NCI-H1930 (cell line): ENCODE measurements at regions not wholly inside any gene's neighbourhood (a gene's known extent, or its start where the extent isn't known, plus 50 kb on each side); places are given as distances from the start of the nearest gene placed in this dataset.

ENCODE experiments used
- DNase-seq, 2 experiments: peaks; one replicate each; lab custom pipeline; 2025; lab: John Stamatoyannopoulos, UW

DNA sequence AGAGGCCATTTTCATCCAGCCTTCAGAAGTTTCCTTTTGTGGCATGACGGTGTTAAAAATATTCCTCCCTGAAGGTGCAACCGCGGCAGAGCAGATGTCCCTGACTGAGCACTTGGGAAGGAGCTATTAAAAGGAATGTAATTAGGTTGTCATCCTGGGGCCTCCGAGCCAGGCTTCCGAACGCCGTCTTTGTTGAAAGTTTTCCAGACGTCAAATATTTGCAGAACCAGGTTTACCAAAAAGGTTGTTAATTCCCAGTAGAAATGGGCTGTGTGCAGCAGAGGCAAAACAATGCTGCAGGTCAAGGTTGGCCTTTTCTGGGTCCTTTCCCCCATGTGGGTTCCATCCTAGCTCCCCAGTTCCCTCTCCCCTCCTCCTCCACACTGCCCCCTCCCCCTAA lies 88.8 kb upstream of the CALM2 start:
- DNase-seq: no peak

DNA sequence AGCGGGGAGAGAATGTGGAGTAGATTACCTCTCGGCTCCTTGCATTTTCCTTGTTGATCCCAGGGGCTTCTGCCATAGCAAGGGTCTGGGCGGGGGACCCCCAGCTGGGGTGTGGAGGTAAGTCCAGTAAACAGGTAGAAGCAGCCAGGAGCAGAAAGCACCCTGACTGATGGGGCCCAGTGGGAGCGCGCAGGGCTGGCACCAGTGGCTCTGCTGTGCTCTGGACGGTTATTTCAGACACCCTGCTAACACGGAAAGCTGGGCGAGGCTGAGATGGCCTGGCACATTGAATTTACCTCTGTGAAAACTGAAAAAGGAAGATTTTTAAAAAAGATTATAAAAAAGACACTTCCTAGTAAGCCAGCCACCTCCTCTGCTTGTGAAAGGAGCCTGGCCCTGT lies 88.4 kb upstream of the CALM2 start:
- no peak for DNase-seq

DNA sequence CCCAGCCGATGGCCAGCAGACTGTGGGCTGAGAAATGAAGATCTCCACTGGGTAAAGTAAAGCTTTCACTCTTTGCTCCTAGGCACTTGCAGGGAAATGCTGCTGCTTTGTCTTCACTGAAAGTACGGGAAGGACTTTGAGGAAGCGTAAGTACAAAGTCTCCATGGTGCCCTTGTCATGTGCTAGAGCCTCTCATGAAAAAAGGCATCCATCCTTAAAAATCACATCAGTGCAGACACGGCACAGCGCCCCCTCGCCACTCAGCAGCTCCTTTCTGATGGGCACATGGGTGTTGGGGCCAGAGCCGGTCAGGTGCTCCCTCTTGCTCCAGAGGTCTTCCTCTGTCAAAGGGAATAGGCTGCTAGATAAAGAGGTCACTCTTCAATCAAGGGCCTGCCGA lies 87.8 kb upstream of the CALM2 start:
- DNase-seq: no peak

DNA sequence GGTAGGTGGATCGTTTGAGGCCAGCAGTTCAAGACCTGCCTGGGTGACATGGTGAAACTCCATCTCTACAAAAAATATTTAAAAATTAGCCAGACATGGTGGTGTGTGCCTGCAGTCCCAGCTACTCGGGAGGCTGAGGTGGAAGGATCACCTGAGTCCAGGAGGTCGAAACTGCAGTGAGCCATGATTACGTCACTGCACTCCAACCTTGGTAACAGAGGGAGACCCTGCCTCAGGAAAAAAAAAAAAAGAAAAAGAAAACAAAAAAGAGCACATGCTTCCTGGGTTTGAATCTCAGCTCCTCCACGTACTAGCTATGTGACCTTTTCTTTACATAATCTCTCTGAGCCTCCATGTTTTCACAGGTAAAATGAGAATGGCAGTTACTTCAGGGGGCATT lies 86.3 kb upstream of the CALM2 start:
- no peak for DNase-seq

DNA sequence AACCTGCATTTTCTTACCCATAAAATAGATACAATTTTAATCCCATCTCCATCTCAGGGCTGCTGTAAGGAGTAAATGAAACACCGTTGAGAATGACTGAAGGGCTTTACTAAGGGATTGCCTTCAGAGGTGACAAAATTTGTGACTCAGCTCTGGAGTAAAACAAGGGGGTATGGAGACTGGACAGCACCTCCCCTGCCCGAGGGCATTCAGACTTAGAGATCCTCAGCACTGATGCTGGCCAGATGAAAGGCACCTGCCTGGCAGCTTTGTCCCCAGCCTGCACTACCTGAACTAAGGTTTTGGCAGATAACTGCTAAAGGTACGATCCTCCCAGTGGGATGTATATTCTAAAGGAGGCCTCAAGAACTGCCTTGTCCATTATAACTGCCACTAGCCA lies 84.7 kb upstream of the CALM2 start:
- no peak for DNase-seq

DNA sequence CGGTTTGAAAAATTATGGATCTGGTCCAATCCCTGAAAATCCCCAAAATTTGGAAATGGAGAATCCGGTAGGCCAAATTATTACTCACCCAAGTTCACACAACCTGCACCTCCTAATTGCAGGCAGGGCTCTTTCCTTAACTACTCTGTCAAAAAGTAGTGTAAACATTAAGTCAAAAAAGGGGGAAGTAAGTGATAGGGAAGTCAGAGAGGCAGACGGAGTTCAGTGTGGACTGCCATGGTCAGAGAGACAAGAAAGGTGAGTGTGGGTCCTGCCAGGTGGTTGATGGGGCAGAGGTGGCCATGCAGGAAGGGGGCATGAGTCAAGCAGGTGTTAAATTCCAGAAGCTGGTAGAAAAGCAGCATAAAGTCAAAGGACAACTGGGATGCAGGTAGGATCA lies 83.5 kb upstream of the CALM2 start:
- no peak for DNase-seq

DNA sequence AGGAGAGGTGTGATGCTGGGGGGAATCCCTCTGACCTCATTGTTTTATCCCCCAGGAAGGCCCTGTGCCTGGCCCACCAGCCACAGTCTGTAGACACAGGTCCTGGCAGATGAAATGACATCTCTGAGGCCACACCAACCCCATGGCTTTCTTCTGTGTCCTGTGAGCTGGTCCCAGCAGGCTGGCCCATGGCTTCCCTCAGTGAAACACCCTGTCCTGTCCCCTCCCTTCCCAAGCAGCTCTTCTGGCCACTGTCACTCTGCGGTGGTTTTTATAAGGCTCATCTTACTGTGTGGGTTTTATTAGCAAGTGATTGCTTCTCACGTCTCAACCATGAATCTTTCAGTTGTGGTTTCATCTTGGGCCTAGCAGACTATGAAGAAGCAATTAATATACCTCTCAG lies 81.6 kb upstream of the CALM2 start:
- DNase-seq: no peak

DNA sequence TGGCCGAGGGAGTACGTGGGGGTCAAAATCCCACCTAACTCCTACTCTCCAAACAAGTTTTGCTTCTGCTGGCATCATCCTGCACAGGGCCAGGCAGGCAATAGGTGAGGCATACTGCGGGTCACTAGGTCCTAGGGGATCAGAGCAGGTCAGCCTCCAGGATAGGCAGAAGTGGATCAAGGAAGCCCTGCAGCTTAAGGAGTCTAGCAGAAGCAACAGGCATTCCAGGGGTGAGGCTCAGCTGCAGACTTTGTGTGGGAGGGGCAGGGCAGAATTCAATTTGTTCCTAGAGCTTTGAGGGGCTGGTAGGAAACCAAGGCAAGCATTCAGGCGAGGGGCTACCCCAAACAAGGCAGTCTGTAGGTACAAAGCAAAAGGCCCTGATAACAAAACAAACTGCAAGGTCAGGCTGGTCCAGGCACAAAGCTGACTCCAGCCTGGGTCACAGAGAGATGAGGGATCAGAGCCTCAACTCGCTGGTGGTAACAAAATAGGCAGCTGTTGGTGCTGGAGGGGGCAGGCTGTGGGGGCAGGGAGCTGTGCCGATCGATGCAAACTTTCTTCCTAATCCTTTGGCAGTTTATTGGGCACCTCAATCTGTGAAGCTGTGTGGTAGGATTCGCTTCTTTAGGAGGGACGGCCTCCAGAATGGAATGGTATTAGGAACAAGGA lies 80.2 kb upstream of the CALM2 start:
- no peak for DNase-seq

DNA sequence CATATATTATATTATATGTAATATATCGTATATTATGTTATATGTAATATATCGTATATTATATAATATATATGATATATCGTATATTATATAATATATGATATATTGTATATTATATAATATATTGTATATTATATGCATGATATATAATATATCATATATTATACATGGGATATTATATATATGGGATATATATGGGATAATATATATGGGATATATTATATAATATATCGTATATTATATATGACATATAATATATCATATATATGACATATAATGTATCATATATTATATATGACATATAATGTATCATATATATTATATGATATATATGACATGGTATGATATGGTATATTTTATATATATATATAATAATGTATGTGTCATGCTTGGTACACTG lies 79.5 kb upstream of the CALM2 start:
- DNase-seq: no peak

DNA sequence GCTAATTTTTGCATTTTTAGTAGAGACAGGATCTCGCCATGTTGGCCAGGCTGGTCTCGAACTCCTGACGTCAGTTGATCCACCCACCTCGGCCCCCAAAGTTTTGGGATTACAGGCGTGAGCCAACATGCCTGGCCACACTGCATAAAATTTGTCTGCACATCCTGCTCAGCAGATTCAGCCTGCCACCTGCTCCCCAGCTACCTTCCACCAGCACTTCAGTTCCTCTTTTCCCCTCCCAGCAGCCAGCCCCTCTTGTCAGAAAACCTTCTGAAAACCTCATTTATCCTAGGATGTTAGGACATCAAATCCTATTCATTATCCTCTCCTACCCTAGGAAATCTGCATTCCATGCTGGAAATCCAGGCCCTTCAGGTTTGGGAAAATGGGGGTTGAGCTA lies 78.2 kb upstream of the CALM2 start:
- no peak for DNase-seq

DNA sequence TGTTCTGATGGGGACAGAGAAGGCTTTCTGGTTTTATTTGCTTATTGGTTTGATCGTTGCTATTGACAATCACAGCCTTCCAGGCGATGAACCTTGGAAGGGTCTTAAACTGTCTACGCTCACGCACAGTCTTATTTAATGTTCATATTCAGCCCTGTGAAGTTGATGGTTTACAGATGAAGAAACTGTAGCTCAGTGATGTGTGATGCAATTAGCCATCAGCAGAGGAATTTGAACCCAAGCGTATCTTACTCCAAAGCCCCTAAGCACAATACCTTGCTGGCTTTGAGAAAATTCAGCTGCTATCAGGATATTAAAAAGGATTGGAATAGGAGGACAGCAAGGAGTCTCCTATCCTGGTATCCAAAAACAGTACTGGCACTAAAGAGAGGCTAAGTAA lies 77.1 kb upstream of the CALM2 start:
- no peak for DNase-seq

DNA sequence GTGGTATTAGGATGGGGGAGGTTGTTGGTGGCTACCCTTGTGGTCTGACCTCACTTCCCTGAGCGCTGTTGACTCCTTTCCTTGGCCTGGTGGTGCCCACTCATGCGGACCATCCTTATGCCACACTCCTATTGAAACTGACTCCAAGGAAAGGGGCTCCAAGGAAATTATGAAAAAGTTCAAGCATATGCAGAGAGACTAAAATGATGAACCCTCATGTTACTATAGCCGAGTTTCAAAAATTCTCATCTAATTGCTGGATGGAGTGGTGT lies 75.0 kb upstream of the CALM2 start:
- DNase-seq: no peak

DNA sequence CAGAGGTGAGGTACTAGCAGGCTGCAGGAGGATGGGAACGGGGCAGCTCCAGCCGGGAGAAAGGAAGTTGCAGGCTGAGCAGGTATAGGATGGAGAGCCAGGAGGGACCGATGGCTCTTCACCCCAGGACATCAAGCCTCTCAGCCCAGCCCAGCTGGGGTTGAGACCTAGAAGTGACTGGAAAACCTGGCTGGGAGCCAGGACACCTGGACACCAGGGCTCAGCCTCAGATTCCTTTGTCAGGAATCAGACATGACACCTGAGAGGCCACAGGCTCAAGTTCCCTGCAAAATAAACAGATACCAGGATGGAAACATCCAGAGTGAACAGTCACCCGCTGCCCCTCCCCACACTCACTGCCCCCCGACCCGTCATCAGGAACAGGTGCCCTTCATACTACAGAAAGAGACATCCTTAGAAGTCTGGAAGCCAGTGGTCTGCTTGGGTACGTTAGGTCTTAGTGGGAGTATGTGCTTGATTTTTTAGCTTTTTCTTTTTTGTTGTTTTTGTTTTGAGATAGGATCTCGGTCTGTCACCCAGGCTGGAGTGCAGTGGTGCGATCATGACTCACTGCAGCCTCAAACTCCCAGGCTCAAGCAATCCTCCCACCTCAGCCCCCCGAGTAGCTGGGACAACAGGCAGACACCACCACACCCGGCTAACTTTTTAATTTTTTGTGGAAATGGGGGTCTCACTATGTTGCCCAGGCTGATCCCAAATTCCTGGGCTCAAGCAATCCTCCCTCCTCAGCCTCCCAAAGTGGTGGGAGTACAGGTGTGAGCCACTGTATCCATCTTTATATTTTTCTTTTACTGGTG lies 74.5 kb upstream of the CALM2 start:
- no peak for DNase-seq

DNA sequence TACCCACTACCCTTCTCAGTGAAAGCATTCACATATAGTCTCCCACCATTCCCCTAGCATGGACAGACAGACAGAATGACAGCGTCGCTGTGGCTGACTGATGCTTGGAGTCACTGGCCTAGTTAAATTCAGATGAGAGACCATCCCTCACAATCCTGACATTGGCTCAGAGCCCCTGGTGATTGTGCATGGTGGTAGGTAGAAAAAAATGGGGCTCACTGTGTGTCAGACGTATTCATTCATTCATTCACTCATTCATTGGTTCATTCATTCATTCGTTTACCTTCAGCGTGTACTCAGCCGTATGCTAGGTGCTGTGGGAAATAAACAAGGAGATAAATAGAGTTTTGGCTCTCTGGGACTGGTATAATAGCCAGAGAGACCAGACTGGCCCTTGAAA lies 73.6 kb upstream of the CALM2 start:
- DNase-seq: no peak

DNA sequence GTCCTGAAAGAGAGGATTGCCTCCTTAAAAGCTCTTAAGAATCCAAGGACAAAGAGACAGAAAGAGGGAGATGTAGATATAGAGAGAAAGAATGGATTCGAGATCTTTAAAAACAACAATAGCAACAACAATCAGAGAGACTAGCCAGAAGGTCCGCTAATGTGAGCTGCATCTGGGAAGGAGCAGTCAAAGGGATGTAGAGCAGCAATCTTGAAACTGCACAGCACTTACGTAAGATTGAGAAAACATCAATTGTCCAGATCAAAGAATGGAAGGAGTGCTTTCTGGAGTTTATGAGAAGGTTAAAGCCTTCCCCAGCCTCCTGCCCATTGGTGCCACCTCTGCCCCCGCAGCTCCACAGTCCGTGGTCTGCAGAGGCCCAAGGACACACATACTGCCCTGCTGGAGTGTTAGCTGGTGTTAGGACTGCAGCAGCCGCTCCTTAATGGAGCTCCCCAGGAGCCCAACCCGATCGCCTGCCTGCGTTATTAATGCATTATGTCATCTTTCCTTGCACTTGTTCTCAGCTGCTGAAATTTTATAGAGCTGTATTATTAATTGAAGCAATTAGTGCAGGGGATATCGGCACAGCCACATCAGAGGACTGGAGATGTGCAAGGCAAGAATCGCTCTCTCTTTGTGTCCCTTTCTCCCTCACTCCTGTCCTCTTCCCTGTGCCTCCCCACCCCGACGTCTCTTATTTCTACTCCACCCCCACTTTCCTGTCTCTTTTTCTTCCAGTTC lies 73.0 kb upstream of the CALM2 start:
- DNase-seq: no peak

DNA sequence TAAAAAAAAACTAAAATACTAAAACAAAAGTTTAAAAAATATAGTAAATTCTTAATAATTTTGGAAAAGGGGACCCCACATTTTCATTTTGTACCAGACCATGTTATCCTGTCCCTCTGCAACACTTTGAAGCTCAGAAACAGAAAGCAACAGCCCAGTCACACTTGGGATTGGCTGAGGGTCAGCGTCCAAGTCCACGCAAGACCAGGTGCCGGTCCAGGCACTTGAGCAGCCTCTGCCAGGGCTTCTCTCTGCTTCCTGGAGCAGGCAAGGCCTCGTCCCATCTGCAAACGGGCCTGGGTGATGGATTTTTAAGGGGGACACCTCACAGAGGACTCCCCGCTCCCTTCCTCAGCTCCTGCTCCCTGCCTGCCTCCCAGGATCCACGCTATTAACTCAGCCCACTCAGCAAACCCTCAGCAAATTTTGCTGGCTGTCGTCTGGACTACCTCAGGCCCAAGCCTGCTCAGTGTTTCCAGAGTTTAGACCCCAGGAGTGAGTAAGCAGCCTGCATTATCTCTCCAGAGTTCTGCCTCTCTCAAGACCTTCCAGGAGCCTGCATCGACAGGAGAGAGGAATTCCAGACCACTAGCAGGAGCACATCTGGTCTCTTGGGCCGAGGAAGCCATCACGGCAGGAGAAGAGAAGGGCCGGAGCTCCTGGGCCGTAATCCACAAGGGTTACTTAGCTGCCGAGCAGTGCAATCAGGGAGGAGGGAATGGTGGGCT lies 67.4 kb upstream of the CALM2 start:
- no peak for DNase-seq

DNA sequence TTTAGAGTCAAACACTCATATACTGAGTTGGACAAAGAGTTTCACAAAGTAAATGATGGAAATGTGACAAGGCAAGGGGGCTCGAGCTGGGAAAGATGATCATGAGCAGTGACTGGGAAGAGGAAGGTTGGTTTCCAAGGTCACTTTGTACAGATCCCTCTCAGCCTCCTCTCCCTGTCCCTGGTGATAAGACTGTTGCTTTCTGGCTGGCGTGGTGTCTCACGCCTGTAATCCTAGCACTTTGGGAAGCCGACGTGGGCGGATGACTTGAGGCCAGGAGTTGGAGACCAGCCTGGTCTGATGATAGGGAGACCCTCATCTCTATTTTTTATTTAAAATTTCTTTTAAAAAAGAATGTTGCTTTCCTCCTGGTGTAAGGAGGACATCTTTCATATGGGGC lies 65.4 kb upstream of the CALM2 start:
- no peak for DNase-seq

DNA sequence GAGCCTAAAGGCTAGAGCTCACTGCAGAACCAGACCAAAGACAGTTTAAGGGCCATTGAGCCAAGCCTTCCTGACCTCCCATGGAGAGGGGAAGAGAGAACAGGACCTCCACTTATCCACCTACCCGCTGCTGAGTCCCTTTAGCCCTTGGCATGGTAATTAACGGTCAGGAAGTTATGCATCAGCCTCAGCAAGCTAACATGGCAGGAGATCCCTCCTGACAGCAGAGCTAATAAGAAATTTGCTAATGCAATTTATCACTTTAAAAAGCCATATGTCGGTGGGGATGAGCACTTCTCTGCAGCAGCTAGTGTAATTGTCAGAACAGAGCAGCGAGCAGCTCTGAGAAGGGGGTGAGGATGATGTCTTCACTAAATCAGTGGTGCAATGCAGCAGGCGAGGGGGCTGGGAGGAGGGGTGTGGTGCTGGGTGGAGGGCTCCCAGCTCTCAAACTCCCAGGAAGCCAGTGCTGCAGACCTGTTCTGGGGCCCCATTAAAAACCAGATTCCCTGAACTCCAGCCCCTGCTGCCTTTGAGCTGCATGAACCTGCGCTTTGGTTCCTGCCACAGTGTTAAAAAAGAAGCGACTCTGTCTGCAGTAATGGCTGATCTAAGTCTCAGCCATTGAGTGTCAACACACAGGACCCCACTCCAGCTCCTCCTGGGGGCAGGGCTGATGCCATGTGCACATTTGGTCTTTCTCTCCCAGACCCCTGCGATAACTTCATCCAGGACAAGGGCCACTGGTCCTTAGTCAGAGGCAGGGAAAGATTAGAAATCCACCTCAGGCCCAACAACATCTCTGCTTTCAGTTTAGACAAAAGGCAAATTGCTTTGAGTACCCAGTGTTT lies 63.0 kb upstream of the CALM2 start:
- DNase-seq: no peak

DNA sequence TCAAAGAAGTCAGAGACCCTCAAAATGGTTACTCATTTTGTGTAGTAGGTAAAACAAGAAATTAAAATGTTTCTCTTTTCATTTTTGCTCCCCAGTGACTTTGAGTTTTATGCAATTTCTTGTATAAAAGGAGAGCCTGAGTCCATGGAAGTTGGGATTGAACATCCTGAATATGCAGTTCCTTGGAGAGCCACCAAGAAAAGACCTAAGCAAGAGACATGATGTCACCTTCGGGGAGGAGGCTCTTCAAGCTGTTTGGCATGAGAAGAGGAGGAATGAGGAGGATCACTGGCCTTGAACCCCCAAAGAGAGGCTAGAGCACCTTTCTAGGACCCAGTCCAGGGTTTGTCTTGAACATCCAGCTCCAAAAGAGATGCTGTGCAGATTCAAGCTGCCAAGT lies 62.3 kb upstream of the CALM2 start:
- DNase-seq: no peak

DNA sequence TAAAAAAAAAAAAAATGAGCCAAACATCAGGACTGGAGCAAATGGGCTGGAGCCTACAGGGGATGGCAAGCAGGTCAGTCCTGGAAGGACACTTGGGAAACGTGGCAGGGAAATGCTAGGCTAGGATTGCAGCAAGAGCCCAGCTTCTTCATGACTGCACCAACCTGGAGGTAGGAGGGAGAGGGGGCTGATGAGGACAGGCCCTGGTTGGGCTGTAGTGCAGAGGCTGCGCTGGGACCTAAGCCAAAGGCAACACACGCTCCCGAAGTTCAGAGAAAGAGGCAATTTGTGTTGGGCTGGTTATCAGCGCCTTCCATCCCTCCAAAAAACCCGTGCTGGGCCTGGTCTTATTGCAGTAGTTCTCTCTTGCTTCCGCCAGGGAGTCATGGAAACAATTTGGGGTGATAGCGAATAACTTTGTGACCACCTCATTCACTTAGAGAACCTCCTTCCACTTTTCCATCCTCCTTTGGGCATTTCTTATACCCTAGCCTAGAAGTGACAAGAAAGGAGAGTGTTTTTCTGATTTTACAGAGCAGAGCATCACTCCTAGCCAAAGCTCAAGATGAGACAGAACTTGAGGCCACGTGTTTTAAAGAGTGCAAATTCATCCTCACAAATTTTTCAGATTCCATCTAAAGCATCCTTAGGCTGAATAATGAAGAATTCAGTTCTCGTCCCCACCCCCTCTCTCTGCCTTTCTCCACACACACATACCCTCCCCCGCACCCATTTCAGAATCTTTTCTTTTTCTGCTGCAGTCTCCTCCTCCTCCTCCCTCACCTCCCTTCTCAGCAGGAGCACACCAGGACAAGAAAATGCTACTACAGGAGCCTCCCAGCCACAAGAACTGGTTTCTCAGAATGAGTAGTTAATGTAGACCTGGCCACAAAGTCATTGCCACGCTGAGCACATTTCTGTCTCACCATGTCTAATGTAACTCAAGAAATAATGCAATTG lies 61.3 kb upstream of the CALM2 start:
- no peak for DNase-seq
